ENCODE measurements at regions not wholly inside any gene's neighbourhood (a gene's known extent, or its start where the extent isn't known, plus 50 kb on each side); places are given as distances from the start of the nearest gene placed in this dataset.

GRCh38 chr15:61315471-61315870 is 86.4 kb upstream of the RORA start:
- no peaks in the 10 kb centered on the region for H3K36me3 Mint-ChIP-seq
- no peak overlapping the region for H3K4me3 Mint-ChIP-seq
- H3K4me1 Mint-ChIP-seq (ENCODE audit: low read depth): no peaks in the 10 kb centered on the region
- peaks cover 7% of the 10 kb centered on the region for H3K9me3 Mint-ChIP-seq (ENCODE audit: low read depth)
- H3K27ac Mint-ChIP-seq: no peak overlapping the region
- H3K27me3 Mint-ChIP-seq: peaks cover 7% of the 10 kb centered on the region

DNA sequence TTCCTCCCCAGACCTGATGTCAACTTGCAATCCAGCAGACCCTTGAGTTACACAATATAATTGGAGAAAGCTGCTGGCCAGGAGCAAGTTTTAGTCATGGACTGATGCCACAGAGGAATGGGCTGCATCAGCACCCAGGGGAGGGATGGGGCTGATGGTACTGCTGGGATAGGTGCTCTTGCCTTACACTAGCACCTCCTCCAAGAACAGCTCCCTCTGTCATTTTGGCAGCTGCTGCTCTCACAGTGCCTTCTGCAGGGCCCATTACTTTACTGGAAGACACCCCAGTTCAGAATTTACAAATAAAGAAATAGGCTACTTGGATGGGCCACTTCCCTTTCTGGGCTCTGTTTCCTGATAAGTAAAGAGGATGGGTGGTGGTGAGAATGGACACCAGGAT is 85.3 kb upstream of the RORA start:
- Mint-ChIP-seq H3K36me3 (no peaks in the 10 kb centered on the region), H3K4me3 (no peak overlapping the region), H3K27me3 (peaks cover 5% of the 10 kb centered on the region), H3K4me1 (ENCODE audit: low read depth) (no peaks in the 10 kb centered on the region), H3K9me3 (ENCODE audit: low read depth) (no peaks in the 10 kb centered on the region), H3K27ac (no peak overlapping the region)

GRCh38 chr15:61309617-61310016 is 80.5 kb upstream of the RORA start:
- Mint-ChIP-seq H3K36me3 (no peaks in the 10 kb centered on the region), H3K4me1 (ENCODE audit: low read depth) (no peaks in the 10 kb centered on the region), H3K27ac (no peak overlapping the region), H3K27me3 (peaks cover 4% of the 10 kb centered on the region), H3K4me3 (no peak overlapping the region), H3K9me3 (ENCODE audit: low read depth) (no peaks in the 10 kb centered on the region)

- peaks cover 4% of the 10 kb centered on the region for H3K27me3 Mint-ChIP-seq
- no peaks in the 10 kb centered on the region for H3K4me1 Mint-ChIP-seq (ENCODE audit: low read depth)
- H3K4me3 Mint-ChIP-seq: no peak overlapping the region
- no peaks in the 10 kb centered on the region for H3K36me3 Mint-ChIP-seq
- H3K9me3 Mint-ChIP-seq (ENCODE audit: low read depth): no peaks in the 10 kb centered on the region
- no peak overlapping the region for H3K27ac Mint-ChIP-seq
Observed at GRCh38 chr15:61309031-61309511, 80.0 kb upstream of the RORA start.

DNA sequence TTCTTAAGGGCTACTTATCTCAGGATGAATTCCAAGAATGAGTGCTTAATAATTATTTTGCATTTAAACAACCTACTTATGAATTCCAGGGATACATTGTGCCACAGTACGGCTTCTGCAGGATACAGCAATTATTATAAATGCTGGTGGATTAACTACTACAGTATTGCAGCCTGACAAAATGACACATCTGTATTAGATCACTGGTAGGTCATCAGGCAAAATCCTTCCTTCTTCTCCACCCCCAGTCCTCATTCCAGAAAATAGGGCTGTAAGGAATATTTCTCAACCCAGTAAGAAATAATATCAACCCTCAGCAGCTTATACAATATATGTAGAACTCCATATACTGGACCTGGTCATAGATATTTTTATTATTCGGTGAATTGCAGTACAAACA is 79.3 kb upstream of the RORA start:
- no peak overlapping the region for H3K4me3 Mint-ChIP-seq
- H3K9me3 Mint-ChIP-seq (ENCODE audit: low read depth): no peaks in the 10 kb centered on the region
- peaks cover 4% of the 10 kb centered on the region for H3K27me3 Mint-ChIP-seq
- H3K27ac Mint-ChIP-seq: no peak overlapping the region
- no peaks in the 10 kb centered on the region for H3K4me1 Mint-ChIP-seq (ENCODE audit: low read depth)
- H3K36me3 Mint-ChIP-seq: no peaks in the 10 kb centered on the region

DNA sequence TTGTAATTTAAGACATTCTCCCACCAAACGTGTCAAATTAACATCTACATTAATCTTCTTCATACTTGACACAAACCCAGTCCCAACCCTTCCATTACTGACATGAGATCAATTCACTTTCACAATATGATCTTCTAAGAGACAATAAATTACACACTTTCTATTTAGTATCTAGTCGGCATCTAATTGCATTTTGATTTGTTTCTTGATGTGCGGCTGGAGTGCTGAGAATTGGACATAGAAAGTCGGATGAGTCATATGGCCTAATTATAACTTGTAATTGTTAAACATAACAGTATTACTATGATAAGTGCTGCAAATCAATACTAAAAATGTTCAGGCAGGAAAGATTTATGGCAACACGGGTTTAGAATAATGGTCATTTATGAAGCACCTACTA is 78.4 kb upstream of the RORA start:
- no peaks in the 10 kb centered on the region for H3K4me1 Mint-ChIP-seq (ENCODE audit: low read depth)
- H3K4me3 Mint-ChIP-seq: no peak overlapping the region
- no peaks in the 10 kb centered on the region for H3K9me3 Mint-ChIP-seq (ENCODE audit: low read depth)
- H3K27ac Mint-ChIP-seq: no peak overlapping the region
- peaks cover 4% of the 10 kb centered on the region for H3K27me3 Mint-ChIP-seq
- no peaks in the 10 kb centered on the region for H3K36me3 Mint-ChIP-seq

GRCh38 chr15:61301701-61302100 is 72.6 kb upstream of the RORA start:
- Mint-ChIP-seq H3K4me1 (ENCODE audit: low read depth) (no peaks in the 10 kb centered on the region), H3K36me3 (no peaks in the 10 kb centered on the region), H3K4me3 (no peak overlapping the region), H3K27me3 (peaks cover 4% of the 10 kb centered on the region), H3K9me3 (ENCODE audit: low read depth) (no peaks in the 10 kb centered on the region), H3K27ac (no peak overlapping the region)

DNA sequence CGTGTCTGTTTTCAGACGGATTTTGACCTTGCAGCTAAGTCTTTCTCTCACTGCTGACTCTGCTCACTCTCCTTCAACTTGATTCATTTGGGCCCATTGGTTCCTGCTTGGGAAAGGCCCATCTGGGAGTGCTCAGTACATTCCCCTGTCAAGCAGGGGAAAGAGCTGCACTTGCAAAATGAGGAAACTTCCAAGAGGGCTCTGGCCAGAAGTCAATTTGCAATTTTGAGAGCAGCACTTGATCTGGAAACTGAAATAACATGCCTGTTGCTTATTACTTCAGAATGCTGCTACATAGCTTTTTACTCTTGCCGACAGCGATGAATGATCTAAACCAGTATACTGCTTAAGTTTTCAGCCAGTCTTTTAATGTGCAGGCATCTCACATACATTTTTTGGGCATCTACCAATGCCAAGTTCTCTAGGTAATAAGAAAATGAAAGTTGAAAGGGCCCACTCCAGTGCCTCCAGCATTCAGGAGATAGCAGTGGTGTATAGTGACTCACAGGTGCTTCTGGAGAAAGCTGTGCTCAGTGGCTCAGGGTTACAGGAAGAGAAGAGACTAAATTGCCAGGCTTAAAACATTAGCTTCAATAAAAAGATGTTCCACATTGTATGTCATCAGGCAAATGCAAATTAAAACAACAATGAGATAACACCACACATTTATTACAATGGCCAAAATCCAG is 70.1 kb upstream of the RORA start:
- no peak overlapping the region for H3K4me3 Mint-ChIP-seq
- no peaks in the 10 kb centered on the region for H3K9me3 Mint-ChIP-seq (ENCODE audit: low read depth)
- no peaks in the 10 kb centered on the region for H3K4me1 Mint-ChIP-seq (ENCODE audit: low read depth)
- H3K27ac Mint-ChIP-seq: no peak overlapping the region
- H3K27me3 Mint-ChIP-seq: peaks cover 5% of the 10 kb centered on the region
- H3K36me3 Mint-ChIP-seq: no peaks in the 10 kb centered on the region

DNA sequence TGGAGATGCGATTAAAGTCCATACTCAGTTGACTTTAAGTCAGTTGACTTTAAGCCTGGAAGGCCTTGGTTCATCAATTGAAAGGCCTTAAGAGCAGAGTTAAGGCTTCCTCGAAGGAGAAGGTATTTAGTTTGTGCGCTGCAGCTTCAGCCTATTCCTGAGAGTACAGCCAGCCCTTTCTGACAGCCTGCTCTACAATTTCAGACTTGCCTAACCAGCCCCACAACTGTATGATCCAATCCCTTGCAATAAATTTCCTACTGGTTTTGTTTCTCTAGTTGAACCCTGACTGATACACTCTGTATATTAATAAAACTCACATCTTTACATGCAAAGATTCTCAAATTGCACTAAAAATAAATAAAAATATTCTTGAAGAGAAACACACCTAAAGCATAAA is 66.1 kb upstream of the RORA start:
- no peaks in the 10 kb centered on the region for H3K4me1 Mint-ChIP-seq (ENCODE audit: low read depth)
- peaks cover 9% of the 10 kb centered on the region for H3K27me3 Mint-ChIP-seq
- no peak overlapping the region for H3K4me3 Mint-ChIP-seq
- H3K36me3 Mint-ChIP-seq: no peaks in the 10 kb centered on the region
- H3K27ac Mint-ChIP-seq: no peak overlapping the region
- peaks cover 5% of the 10 kb centered on the region for H3K9me3 Mint-ChIP-seq (ENCODE audit: low read depth)

DNA sequence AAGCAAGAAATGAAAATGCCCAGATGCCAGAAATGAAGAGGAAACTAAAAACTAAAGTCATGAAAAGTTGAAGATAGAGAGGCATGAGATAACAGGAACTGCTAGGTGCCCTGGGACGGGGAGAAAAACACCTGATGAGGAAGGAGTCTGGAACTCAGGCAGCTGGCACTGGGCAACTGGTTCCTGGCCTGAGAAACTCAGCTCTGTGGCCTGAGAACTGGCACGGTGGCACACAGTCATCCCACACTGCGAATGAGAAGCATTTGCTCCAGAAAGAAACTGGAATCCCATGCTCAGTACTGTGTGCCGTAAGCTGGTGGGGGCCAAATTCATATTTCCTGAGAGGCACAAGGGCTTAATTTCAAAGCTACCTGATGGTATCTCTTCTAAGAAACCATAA is 53.6 kb upstream of the RORA start:
- H3K4me3 Mint-ChIP-seq: no peak overlapping the region
- H3K36me3 Mint-ChIP-seq: peaks cover 2% of the 10 kb centered on the region
- H3K27me3 Mint-ChIP-seq: peaks cover 24% of the 10 kb centered on the region
- H3K9me3 Mint-ChIP-seq (ENCODE audit: low read depth): peaks cover 6% of the 10 kb centered on the region
- H3K27ac Mint-ChIP-seq: no peak overlapping the region
- no peaks in the 10 kb centered on the region for H3K4me1 Mint-ChIP-seq (ENCODE audit: low read depth)

DNA sequence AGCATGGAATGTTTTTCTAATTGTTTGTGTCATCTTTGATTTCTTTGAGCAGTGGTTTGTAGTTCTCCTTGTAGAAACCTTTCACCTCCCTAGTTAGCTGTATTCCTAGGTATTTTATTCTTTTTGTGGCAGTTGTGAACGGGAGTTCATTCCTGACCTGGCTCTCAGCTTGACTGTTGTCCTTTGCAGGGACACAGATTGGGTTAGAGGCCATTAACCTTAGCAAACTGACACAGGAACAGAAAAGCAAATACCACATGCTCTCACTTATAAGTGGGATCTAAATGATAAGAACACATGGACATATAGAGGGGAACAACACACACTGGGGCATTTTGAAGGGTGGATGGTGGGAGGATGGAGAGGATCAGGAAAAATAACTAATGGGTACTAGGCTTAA is 52.2 kb upstream of the RORA start:
- no peak overlapping the region for H3K4me3 Mint-ChIP-seq
- no peak overlapping the region for H3K27ac Mint-ChIP-seq
- peaks cover 2% of the 10 kb centered on the region for H3K36me3 Mint-ChIP-seq
- no peaks in the 10 kb centered on the region for H3K4me1 Mint-ChIP-seq (ENCODE audit: low read depth)
- peaks cover 6% of the 10 kb centered on the region for H3K9me3 Mint-ChIP-seq (ENCODE audit: low read depth)
- H3K27me3 Mint-ChIP-seq: peaks cover 28% of the 10 kb centered on the region

All from activated naive CD8-positive, alpha-beta T cell (primary cell).